ENCODE measurements at regions not wholly inside any gene's neighbourhood (a gene's known extent, or its start where the extent isn't known, plus 50 kb on each side); places are given as distances from the start of the nearest gene placed in this dataset.

DNA sequence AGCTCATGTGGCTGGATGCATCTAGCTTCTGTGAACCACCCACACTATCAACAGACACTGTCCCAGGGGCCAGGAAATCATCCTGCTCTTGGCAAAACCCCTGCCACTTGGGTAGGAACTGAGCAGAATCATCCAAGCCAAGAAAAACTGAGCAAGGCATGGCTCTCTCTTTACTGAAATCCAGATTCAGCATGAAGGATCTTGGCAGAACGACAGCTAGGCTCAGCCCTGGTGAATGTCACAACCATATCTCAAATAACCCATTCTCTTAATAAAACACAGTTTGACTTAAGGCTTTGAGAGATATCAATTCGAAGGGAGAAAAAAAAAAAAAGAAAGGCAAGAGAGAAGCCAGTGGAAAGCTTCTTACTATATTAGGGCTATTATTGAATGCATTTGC is 72.2 kb downstream of the MAF start:
- H3K36me3 ChIP-seq (ENCODE audit: control insufficient read depth in 2 of 2, extremely low read depth in 1 of 2, insufficient read depth in 2 of 2, low read length in 2 of 2): no peaks in the 10 kb centered on the region
- H3K9ac ChIP-seq (ENCODE audit: control insufficient read depth, extremely low read depth, insufficient read depth, low read length): no peak overlapping the region
- no peaks in the 10 kb centered on the region for H3K79me2 ChIP-seq (ENCODE audit: control insufficient read depth, insufficient read depth, low read length)
- H3K4me2 ChIP-seq (ENCODE audit: control insufficient read depth, extremely low read depth, insufficient read depth, low read depth, low read length): no peak overlapping the region
- H3K4me1 ChIP-seq (ENCODE audit: control insufficient read depth, extremely low read depth, insufficient read depth, low read length): no peaks in the 10 kb centered on the region
- H3K27ac ChIP-seq (ENCODE audit: control insufficient read depth, insufficient read depth, low read length): no peak overlapping the region
- no peak for DNase-seq (ENCODE audit: low read depth, low spot score)
- no peaks in the 10 kb centered on the region for H4K20me1 ChIP-seq (ENCODE audit: control insufficient read depth, extremely low read depth, insufficient read depth, low read length)
- no peaks in the 10 kb centered on the region for H3K27me3 ChIP-seq (ENCODE audit: control insufficient read depth, extremely low read depth, insufficient read depth, low read length)
- H2AFZ ChIP-seq (ENCODE audit: control insufficient read depth, low read length): no peak overlapping the region
- no peak overlapping the region for H3K4me3 ChIP-seq (ENCODE audit: control insufficient read depth in 2 of 3, extremely low read depth in 1 of 3, insufficient read depth in 2 of 3, low read depth in 1 of 3, low read length in 3 of 3)
- no peaks in the 10 kb centered on the region for H3K9me1 ChIP-seq (ENCODE audit: control insufficient read depth, extremely low read depth, insufficient read depth, low read length)
- dilution Hi-C loops (cut with MboI; ENCODE audit: extremely low pct_ligation_motif_present, low sequenced_read_pairs): no loop called here
- FAIRE-seq: no peak
- no peak for TF ChIP-seq EZH2 (IDR thresholded peaks at IDR 0.05; ENCODE audit: low read length)
- TF ChIP-seq CTCF (optimal IDR thresholded peaks at IDR 0.05 in 1 of 3, IDR thresholded peaks at IDR 0.05 in 1 of 3, conservative IDR thresholded peaks at IDR 0.05 in 1 of 3; ENCODE audit: extremely low read depth in 1 of 3, insufficient read depth in 2 of 3, low read length in 3 of 3): no peak
- no peaks in the 10 kb centered on the region for H3K9me3 ChIP-seq (ENCODE audit: control insufficient read depth, low read depth, low read length)

DNA sequence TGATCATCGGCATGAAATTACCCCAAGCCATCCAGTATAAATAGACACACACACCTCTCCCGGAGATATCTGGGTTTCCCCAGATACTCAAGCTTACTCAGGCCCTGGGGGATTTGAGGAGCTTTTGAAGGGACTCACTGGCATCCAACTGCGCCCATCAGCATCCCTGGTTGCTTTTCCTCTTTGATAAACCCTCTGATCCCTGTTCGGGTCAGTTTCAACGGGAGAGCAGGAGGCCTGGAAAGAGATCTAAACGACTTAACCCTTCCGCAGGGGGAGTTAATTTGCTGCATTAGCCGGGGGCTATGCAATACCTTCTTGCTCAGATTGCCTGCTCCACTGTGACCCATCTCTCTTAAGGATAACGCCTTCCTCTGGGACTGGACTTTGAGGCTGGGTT is 76.6 kb downstream of the MAF start:
- dilution Hi-C loops (cut with MboI; ENCODE audit: extremely low pct_ligation_motif_present, low sequenced_read_pairs): no loop called here
- no peaks in the 10 kb centered on the region for H3K9me1 ChIP-seq (ENCODE audit: control insufficient read depth, extremely low read depth, insufficient read depth, low read length)

More for the DNA sequence above, 76.6 kb downstream of the MAF start:
- Histone ChIP-seq H3K9ac (ENCODE audit: control insufficient read depth, extremely low read depth, insufficient read depth, low read length) (no peak overlapping the region), H3K4me2 (ENCODE audit: control insufficient read depth, extremely low read depth, insufficient read depth, low read depth, low read length) (no peak overlapping the region), H3K4me1 (ENCODE audit: control insufficient read depth, extremely low read depth, insufficient read depth, low read length) (no peaks in the 10 kb centered on the region), H3K4me3 (ENCODE audit: control insufficient read depth in 2 of 3, extremely low read depth in 1 of 3, insufficient read depth in 2 of 3, low read depth in 1 of 3, low read length in 3 of 3) (no peak overlapping the region), H3K27me3 (ENCODE audit: control insufficient read depth, extremely low read depth, insufficient read depth, low read length) (no peaks in the 10 kb centered on the region), H3K36me3 (ENCODE audit: control insufficient read depth in 2 of 2, extremely low read depth in 1 of 2, insufficient read depth in 2 of 2, low read length in 2 of 2) (no peaks in the 10 kb centered on the region), H4K20me1 (ENCODE audit: control insufficient read depth, extremely low read depth, insufficient read depth, low read length) (no peaks in the 10 kb centered on the region), H3K9me3 (ENCODE audit: control insufficient read depth, low read depth, low read length) (no peaks in the 10 kb centered on the region), H3K79me2 (ENCODE audit: control insufficient read depth, insufficient read depth, low read length) (no peaks in the 10 kb centered on the region), H3K27ac (ENCODE audit: control insufficient read depth, insufficient read depth, low read length) (no peak overlapping the region), H2AFZ (ENCODE audit: control insufficient read depth, low read length) (no peak overlapping the region)
- FAIRE-seq (no peak), DNase-seq (ENCODE audit: low read depth, low spot score) (no peak)
- TF ChIP-seq CTCF (optimal IDR thresholded peaks at IDR 0.05 in 1 of 3, IDR thresholded peaks at IDR 0.05 in 1 of 3, conservative IDR thresholded peaks at IDR 0.05 in 1 of 3; ENCODE audit: extremely low read depth in 1 of 3, insufficient read depth in 2 of 3, low read length in 3 of 3): no peak
- no peak for TF ChIP-seq EZH2 (IDR thresholded peaks at IDR 0.05; ENCODE audit: low read length)

Measured in keratinocyte (primary cell).